Dedifferentiated amniotic fluid mesenchymal stem cell (primary cell): ENCODE measurements at regions not wholly inside any gene's neighbourhood (a gene's known extent, or its start where the extent isn't known, plus 50 kb on each side); places are given as distances from the start of the nearest gene placed in this dataset.

Experiments used
- DNase-seq: peaks from one replicate; pipeline ENCODE4 v3.0.0-alpha.2; 2016; ENCODE audit errors: extremely low spot score

- DNase-seq, result no peak
Observed at GRCh38 chr15:80308002-80308401, 56.0 kb upstream of the CTXND1 start.

GRCh38 chr15:80309769-80310384 is 57.9 kb upstream of the CTXND1 start:
- no peak for DNase-seq

GRCh38 chr15:80310776-80311175 is 58.8 kb upstream of the CTXND1 start:
- no peak for DNase-seq

- DNase-seq, result no peak
Observed at GRCh38 chr15:80315289-80315987, 63.4 kb upstream of the CTXND1 start.

GRCh38 chr15:80317389-80318182 is 65.6 kb upstream of the CTXND1 start:
- peak; percentile 69 for DNase-seq

- no peak for DNase-seq
Observed at GRCh38 chr15:80321853-80322252, 69.8 kb upstream of the CTXND1 start.

- DNase-seq, result no peak
Observed at GRCh38 chr15:80323285-80323684, 71.3 kb upstream of the CTXND1 start.

- DNase-seq, result no peak
Observed at GRCh38 chr15:80324545-80325080, 72.6 kb upstream of the CTXND1 start.

GRCh38 chr15:80325206-80325605 is 73.2 kb upstream of the CTXND1 start:
- no peak for DNase-seq

GRCh38 chr15:80326270-80326669 is 74.3 kb upstream of the CTXND1 start:
- DNase-seq, result no peak

- DNase-seq, result no peak
Observed at GRCh38 chr15:80328496-80328895, 75.7 kb upstream of the ARNT2 start.

GRCh38 chr15:80331886-80332406 is 72.2 kb upstream of the ARNT2 start:
- DNase-seq, result no peak

- DNase-seq, result no peak
Observed at GRCh38 chr15:80333261-80333660, 70.9 kb upstream of the ARNT2 start.

GRCh38 chr15:80334521-80334920 is 69.7 kb upstream of the ARNT2 start:
- DNase-seq, result no peak

- no peak for DNase-seq
Observed at GRCh38 chr15:80339601-80340000, 64.6 kb upstream of the ARNT2 start.

- no peak for DNase-seq
Observed at GRCh38 chr15:80342148-80342547, 62.0 kb upstream of the ARNT2 start.

GRCh38 chr15:80343554-80343992 is 60.6 kb upstream of the ARNT2 start:
- DNase-seq, result no peak

- DNase-seq, result no peak
Observed at GRCh38 chr15:80350941-80351610, 53.1 kb upstream of the ARNT2 start.
